T follicular helper cell (primary cell): ENCODE measurements at regions not wholly inside any gene's neighbourhood (a gene's known extent, or its start where the extent isn't known, plus 50 kb on each side); places are given as distances from the start of the nearest gene placed in this dataset.
"Not testable (repeated sequence)": the region's sequence is repeated elsewhere in the genome, so short reads cannot be mapped to it uniquely, and the experiment has no call there.

Source experiments
- DNase-seq: peaks from one replicate; pipeline ENCODE4 v3.0.0-alpha.2; 2020; ENCODE audit warnings: low read depth

DNA sequence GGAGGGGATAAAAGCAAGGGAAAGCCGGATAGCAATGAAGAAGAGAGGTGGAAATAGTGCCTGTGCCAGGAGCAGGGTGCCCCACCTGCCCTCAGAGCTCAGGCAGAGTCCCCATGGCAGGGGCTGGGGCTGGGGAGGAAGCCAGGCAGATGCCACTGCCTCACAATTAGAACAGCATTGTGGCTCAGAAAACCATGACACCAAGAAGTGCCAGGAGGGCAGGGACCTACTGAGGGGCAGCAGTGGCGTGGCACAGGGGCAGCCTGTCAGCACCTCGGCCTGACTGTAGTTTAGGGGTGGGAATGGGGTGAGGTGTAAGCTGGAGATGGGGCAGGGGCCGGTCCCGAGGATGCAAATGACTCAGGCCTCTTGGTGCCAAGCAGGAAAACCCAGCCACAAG, 532.1 kb upstream of the B3GAT1 start:
- DNase-seq, result no peak

DNA sequence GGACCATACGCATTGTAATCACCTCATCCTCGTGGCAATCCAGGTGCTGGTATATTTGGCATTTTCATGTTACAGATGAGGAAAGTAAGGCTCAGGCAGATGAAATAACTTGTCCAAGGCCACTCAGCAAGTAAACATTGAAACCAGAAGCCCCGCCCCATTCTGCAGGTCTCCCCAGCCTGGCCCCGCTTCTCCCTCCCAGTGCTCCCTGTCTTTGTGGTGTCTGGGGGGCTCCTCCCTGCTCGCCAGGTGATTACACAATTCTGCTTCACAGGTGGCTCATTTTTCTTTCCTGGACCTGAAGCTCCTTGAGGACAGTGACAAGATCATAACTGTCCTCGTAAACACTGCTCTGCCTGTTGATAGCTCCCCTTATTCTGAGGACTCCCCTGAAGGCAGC, 531.5 kb upstream of the B3GAT1 start:
- no peak for DNase-seq

- DNase-seq, result no peak
These were observed 530.6 kb upstream of the B3GAT1 start for GRCh38 chr11:134942681-134943080.

DNA sequence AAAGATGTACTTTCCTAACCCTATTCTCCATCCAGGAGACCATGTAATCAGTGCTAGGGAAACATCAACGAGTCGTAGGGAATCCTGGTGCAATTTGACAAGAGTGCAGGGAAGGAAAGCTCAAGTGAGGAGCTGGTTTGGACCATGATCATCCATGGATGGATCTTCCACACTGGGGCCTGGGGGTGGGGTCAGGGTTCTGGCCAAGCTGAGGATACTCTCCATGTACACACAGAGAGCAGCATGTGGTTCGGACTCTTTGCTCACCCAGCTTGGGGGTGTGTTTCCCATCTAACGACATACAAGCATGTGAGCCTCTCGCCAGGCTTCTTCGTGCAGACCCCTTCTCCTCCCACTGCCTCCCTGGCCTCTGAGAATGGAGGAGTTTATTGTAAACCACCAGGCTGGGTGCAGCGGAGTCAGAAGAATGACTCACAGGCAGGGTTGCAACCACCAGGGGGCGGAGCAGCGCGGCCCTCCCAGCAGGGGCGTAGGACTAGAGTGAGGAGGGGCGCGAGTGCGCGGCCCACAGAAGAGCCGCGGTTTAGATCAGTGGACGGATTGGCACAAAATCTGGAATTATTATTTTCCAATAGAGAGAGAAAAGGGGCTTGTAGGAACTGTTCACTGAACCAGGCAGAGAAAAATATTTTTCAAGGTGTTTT, 530.0 kb upstream of the B3GAT1 start:
- DNase-seq, result not testable (repeated sequence)

GRCh38 chr11:134941326-134941725, 529.3 kb upstream of the B3GAT1 start:
- DNase-seq, result no peak

DNA sequence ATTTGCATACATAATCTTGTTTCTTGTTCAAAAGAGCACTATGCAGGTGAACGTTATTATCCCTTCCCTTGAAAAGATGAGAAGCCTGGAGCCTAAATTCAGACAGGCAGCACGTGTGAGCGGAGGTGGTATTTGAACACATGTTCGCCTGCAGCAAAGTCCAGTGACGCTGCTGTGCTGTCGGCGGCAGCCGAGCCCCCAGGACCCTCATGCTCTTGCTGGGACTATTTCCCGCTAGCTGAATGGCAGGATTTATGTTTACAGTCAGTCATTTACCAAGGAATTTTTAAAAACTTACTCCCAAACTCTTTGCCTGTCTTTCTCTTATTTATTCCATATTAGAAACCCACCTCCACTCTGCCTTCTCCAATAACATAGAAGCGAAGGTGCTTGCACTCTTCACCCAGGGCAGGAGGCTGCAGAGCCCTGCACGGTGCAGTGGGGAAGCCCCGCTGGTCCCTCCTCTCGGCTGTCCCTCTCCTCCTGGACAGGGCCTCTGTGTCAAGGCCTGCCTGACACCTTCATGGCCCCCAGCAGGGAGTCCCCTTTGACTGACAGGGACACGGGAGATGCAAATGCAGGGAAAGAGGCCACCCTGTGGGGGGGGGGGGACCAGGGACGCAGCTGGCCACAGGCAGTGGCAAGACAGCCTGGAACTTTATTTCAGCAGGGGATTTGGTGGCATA, 528.5 kb upstream of the B3GAT1 start:
- DNase-seq, result no peak

- DNase-seq, result no peak
These were observed 527.9 kb upstream of the B3GAT1 start for GRCh38 chr11:134939905-134940304.

GRCh38 chr11:134939031-134939430, 527.0 kb upstream of the B3GAT1 start:
- DNase-seq, result no peak

DNA sequence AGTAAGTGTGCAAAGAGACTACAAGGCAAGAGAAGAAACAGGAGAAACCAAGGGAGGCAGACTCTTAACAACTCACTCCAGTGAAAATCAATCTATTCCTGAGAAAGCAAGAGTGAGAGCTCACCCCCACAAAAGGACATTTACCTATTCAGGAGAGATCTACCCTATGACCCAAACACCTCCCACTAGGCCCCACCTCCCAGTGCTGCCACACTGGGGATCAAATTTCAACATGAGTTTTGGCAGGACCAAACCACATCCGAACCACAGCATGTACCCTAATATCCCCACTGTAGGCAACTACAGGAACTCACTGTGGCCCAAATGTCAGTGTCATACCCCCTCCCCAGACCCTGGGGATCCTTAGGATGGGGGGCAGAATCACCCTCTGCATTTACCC, 526.2 kb upstream of the B3GAT1 start:
- DNase-seq, result no peak

GRCh38 chr11:134937193-134937592, 525.2 kb upstream of the B3GAT1 start:
- DNase-seq, result not testable (repeated sequence)

- no peak for DNase-seq
These were observed 520.7 kb upstream of the B3GAT1 start for GRCh38 chr11:134932761-134933160.

DNA sequence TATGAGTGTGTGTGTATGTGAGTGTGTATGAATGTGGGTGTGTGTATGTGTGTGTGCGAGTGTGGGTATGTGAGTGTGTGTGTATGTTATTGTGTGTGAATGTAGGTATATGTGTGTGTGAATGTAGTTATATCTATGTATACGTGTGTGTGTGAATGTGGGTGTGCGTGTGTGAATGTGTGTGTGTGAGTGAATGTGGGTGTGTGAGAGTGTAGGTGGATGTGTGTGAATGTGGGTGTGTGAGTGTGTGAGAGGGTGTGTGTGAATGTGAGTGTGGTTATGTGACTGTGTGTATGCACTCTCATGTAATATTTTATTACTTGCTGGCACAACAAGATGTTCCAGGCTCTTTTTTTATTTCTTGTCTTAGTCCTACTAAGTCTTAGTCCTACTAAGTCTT, 513.4 kb upstream of the B3GAT1 start:
- no peak for DNase-seq

DNA sequence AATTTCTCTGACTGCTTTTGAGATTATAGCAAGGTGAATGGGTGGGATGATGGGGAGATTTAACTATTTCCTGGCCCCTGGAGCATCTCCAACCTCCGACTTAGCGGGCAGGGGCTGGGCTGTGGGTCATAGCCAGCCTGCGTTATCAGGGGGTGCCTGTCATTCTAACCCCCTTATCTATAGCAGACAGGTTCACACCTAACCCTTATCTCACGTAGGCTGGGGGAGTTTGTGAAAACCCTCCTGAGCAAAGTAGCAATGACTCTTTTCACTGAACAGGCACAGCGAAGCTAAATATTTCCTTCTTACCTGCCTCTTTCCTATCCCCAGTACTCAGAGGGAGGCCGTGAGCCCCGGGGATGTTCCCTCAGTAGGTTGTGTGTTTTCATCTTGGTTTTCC, 511.4 kb upstream of the B3GAT1 start:
- no peak for DNase-seq

DNA sequence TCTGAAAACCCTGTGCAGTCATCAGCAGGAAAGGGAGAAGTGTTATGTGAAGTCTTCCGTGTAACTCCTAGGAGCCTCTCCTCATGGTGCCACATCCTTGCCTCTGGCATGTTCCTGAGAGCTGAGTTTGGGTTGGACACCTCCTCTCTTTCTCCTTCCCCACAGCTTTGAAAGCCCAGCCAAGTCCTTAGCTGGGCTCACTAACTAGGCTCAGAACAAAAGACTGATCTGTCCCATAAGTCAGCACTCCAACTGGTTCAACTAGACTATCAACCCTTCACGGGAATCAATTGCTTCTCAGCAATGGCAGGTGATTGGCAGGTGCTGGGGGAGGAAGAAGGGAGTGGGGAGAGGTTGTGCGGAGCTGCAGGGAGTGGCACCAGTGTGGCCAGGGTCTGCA, 509.9 kb upstream of the B3GAT1 start:
- no peak for DNase-seq

GRCh38 chr11:134920851-134921608, 509.0 kb upstream of the B3GAT1 start:
- DNase-seq, result no peak

GRCh38 chr11:134916421-134917213, 504.6 kb upstream of the B3GAT1 start:
- DNase-seq, result no peak

- no peak for DNase-seq
These were observed 503.8 kb upstream of the B3GAT1 start for GRCh38 chr11:134915881-134916280.

GRCh38 chr11:134915212-134915611, 503.2 kb upstream of the B3GAT1 start:
- DNase-seq, result no peak

- no peak for DNase-seq
These were observed 502.1 kb upstream of the B3GAT1 start for GRCh38 chr11:134913999-134914590.

DNA sequence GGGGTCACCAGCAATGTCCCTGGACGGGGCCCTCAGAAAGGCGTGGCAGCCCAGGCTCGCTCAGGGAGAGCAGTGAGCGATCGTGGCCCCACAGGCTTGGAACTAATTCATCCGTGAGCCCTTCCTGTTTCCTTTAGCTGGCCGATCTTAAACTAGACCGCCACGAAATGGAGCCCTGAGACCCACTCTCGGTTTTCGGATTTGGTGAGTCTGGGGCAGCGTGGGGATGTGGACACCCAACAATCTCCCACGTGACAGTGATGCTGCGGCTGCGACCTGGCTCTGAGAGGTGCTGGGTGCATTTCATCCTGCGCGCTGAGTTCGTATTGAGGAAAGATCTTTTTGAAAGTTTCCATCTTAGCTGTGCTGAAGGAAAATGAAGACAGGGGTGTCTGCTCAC, 501.3 kb upstream of the B3GAT1 start:
- no peak for DNase-seq

GRCh38 chr11:134911514-134912180, 499.6 kb upstream of the B3GAT1 start:
- no peak for DNase-seq
